ENCODE measurements at regions not wholly inside any gene's neighbourhood (a gene's known extent, or its start where the extent isn't known, plus 50 kb on each side); places are given as distances from the start of the nearest gene placed in this dataset.
"Not testable (repeated sequence)": the region's sequence is repeated elsewhere in the genome, so short reads cannot be mapped to it uniquely, and the experiment has no call there.

DNA sequence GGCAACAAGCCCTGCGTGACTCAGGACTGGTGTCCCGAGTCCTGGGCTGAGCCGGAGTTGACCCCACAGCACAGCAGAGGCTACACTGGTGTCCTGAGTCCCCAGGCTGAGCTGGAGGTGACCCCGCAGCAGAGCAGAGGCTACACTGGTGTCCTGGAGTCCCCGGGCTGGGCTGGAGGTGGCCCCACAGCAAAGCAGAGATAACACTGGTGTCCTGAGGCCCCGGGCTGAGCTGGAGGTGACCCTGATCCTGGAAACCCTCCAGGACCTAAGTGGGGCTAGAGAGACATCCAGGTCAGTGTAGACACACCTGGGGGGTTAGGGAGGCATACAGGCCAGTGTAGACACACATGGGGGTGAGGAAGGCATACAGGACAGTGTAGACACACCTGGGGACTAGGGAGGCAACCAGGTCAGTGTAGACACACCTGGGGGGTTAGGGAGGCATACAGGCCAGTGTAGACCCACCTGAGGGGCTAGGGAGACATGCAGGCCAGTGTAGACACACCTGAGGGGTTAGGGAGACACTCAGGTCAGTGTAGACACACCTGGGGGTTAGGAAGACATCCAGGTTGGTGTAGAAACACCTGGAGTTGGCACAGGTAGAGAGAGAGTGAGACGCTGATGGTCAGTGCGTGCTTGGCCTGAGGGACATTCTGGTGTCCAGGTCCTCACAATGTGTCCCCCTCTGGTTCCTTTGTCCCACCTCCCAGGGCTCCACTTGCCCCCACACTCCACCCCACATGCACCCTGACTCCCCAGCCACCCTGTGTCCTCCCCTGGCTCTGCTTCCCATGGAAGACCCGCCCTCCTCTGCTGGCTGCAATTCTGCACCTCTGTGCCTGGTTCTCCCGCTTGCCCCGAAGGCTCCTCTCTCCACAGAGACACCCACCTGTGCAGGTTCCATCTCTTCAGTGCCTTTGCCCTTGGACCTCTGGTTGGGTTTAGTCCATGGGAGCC lies 321.6 kb upstream of the SFSWAP start:
- no peaks in the 10 kb centered on the region for H3K9me3 ChIP-seq
- DNase-seq (ENCODE audit: low spot score in 2 of 2) = peak in 1 of 2 donors; percentile 46
- no peaks in the 10 kb centered on the region for H3K36me3 ChIP-seq
- no peak overlapping the region for H3K27ac ChIP-seq
- H3K4me3 ChIP-seq = no peak overlapping the region
- 93% methylated on average over 3 of the region's 11 CpGs for WGBS
- no peaks in the 10 kb centered on the region for H3K4me1 ChIP-seq
- H3K27me3 ChIP-seq = peaks cover 38% of the 10 kb centered on the region
- TF ChIP-seq EP300 (IDR thresholded peaks at IDR 0.05) (no peak), POLR2AphosphoS5 (IDR thresholded peaks at IDR 0.05) (no peak)
- TF ChIP-seq, protein P1, sequence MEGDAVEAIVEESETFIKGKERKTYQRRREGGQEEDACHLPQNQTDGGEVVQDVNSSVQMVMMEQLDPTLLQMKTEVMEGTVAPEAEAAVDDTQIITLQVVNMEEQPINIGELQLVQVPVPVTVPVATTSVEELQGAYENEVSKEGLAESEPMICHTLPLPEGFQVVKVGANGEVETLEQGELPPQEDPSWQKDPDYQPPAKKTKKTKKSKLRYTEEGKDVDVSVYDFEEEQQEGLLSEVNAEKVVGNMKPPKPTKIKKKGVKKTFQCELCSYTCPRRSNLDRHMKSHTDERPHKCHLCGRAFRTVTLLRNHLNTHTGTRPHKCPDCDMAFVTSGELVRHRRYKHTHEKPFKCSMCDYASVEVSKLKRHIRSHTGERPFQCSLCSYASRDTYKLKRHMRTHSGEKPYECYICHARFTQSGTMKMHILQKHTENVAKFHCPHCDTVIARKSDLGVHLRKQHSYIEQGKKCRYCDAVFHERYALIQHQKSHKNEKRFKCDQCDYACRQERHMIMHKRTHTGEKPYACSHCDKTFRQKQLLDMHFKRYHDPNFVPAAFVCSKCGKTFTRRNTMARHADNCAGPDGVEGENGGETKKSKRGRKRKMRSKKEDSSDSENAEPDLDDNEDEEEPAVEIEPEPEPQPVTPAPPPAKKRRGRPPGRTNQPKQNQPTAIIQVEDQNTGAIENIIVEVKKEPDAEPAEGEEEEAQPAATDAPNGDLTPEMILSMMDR (IDR thresholded peaks at IDR 0.05) = no peak

DNA sequence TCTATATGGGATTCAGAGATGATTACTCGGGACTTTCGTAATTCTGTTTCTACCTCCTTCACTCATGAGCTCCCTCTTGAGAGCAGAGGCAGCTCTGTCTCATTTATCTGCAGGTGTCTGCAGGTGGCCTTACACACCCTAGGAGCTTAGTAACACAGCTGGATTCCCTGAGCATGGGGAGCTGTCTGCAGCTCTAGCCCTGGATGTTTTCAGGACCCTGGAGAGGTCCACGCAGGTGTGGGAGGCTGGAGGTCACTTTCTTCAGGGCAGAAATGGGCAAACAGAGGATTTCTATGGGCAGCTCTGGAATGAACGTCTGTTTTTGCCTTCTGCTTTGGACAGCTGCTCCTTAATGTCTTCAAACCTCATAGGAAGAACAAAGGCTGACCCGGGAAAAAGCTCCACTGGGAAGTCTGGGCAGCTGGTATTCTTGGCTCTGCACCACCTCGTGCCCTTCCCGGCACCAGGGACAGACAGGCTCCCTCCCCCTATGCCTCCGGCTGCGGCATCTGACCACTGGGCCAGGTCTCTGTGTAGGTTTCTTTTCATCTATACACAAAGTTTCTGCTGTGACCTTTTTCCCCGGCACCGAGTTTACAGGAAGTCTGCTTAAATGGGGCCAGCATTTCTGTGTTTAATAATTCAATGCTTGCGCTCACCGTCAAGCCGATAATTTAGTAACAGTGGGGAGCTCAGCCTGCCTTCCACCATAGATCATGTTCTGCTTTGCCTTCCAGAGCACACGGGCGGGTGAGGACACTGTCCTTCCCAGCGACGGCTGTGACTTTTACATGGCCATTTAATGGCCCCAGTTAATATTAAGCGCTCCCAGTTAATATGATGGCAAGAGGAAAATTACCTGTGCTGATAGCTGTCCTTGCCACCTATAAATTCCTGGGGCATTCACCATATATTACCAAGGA lies 320.2 kb upstream of the SFSWAP start:
- Histone ChIP-seq H3K27ac (no peak overlapping the region), H3K4me1 (no peaks in the 10 kb centered on the region), H3K9me3 (no peaks in the 10 kb centered on the region), H3K36me3 (no peaks in the 10 kb centered on the region), H3K4me3 (no peak overlapping the region), H3K27me3 (peaks cover 26% of the 10 kb centered on the region)
- WGBS = 57% methylated on average over 16 of the region's 19 CpGs
- no peak for DNase-seq (ENCODE audit: low spot score in 2 of 2)
- TF ChIP-seq, protein P1 (IDR thresholded peaks at IDR 0.05) = no peak
- TF ChIP-seq POLR2A (IDR thresholded peaks at IDR 0.05) = no peak
- TF ChIP-seq POLR2AphosphoS5 (IDR thresholded peaks at IDR 0.05) = no peak
- TF ChIP-seq EP300 (IDR thresholded peaks at IDR 0.05) = no peak

DNA sequence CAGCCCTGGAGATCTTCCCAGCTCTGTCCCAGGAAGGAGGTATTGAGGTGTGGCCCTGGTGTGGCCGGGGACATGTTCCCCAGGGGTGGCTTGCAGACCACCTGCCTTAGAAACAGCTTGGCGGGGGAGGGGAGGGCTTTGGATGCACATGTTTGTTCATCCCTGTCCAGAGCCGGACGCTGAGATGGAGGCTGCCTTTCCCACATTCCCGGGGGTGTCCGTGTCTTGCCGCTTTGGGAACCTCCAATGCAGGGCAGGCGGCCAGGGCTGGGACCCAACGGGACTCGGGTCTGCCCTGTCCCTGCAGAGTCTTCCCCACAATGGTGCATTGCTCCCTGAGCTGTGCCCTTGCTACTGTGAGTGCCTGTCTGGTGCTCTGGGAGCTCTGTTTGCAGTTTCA lies 319.5 kb upstream of the SFSWAP start:
- 83% methylated on average over 10 of the region's 10 CpGs for WGBS
- no peaks in the 10 kb centered on the region for H3K9me3 ChIP-seq
- H3K36me3 ChIP-seq = no peaks in the 10 kb centered on the region
- no peaks in the 10 kb centered on the region for H3K4me1 ChIP-seq
- peaks cover 19% of the 10 kb centered on the region for H3K27me3 ChIP-seq
- TF ChIP-seq POLR2AphosphoS5 (IDR thresholded peaks at IDR 0.05) = no peak
- TF ChIP-seq EP300 (IDR thresholded peaks at IDR 0.05) = no peak
- TF ChIP-seq, protein P1 (IDR thresholded peaks at IDR 0.05) = no peak
- no peak for TF ChIP-seq POLR2A (IDR thresholded peaks at IDR 0.05)
- no peak overlapping the region for H3K27ac ChIP-seq
- no peak for DNase-seq (ENCODE audit: low spot score in 2 of 2)
- no peak overlapping the region for H3K4me3 ChIP-seq

DNA sequence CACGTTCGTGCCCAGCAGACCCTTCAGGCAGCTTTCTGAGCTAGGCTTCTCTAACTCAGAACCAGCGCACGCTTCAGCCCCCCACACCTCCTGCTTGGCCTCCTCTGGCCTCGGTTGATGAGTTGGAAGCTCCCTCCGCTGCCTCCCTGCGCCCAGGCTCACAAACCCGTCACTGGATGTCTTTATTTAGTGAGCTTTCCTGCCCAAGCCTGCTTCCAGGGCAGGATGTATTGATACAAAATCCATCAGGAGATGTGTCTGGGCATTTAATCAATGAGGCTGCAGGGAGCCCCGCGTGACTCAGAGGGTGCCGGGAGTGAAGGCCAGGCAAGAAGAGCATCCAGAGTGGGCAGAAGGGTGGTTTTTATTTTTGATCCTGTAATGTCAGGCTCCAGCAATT lies 316.1 kb upstream of the SFSWAP start:
- H3K36me3 ChIP-seq; H3K9me3 ChIP-seq; H3K4me3 ChIP-seq; DNase-seq (ENCODE audit: low spot score in 2 of 2); H3K27me3 ChIP-seq; H3K27ac ChIP-seq; H3K4me1 ChIP-seq: not testable (repeated sequence)
- WGBS = 73% methylated on average over 11 of the region's 11 CpGs

DNA sequence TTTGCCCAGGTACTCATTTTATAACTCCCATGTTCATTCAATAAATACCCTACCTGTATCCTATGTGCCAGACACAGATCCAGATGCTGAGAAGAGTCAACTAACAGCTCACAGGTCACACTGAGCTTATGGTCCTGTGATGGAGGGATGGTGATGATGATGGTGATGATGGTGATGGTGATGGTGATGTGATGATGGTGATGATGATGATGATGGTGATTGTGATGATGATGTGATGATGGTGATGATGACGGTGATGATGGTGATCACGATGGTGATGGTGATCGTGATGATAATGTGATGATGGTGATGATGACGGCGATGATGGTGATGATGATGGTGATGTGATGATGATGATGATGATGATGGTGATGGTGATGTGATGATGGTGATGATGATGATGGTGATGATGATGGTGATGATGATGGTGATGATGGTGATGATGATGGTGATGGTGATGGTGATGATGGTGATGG lies 315.6 kb upstream of the SFSWAP start:
- H3K36me3 ChIP-seq; H3K4me1 ChIP-seq; H3K4me3 ChIP-seq; H3K9me3 ChIP-seq; H3K27ac ChIP-seq; H3K27me3 ChIP-seq; DNase-seq (ENCODE audit: low spot score in 2 of 2): not testable (repeated sequence)
- WGBS = 79% methylated on average over 5 of the region's 5 CpGs

All from suprapubic skin (tissue), 4 donors.